ENCODE measurements at regions not wholly inside any gene's neighbourhood (a gene's known extent, or its start where the extent isn't known, plus 50 kb on each side); places are given as distances from the start of the nearest gene placed in this dataset.

DNA sequence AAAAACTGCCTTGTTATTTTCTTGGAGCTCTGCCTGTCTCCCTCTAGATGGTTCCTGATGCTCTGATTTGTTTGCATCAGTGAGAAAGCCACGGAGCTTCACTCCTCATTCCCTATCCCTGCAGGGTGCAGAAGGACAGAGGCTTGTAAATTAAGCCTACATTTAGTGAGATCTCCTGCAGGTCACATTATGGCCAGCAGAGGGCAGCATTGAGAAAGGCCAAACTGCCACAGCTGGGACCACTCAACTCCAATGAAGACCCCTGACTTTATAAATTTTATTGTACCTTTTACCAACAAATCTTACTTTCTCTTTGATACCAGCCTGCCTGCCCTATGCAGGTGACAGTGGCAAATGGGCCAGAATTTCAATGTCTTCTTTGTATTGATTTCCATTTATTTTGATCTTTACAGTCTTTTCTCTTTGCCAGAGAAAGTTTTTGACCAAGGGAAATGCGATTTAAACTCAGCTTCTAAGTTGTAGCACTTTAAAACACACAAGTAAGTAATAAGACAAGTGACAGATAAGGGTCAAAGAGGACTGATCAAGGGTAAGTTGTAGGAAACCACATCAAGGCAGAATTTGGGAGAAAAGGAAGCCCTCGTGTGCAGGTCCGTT, 1029.1 kb upstream of the KLHL29 start:
- H3K4me3 ChIP-seq, result no peak overlapping the region
- H3K36me3 ChIP-seq, result no peaks in the 10 kb centered on the region
- H3K4me2 ChIP-seq, result peak overlapping the region in 1 of 11 experiments; percentile 8; a peak in 1 of 22 replicates
- H3K27ac ChIP-seq, result no peak overlapping the region
- no peaks in the 10 kb centered on the region for H3K9me3 ChIP-seq (replicated peaks in 1 of 11)
- no peak for TF ChIP-seq Cebpa-rat (IDR thresholded peaks at IDR 0.05)
- no peaks in the 10 kb centered on the region for H3K27me3 ChIP-seq
- no peaks in the 10 kb centered on the region for H4K20me1 ChIP-seq
- peaks cover 0 to 6% (median 0%) of the 10 kb centered on the region in 10 experiments; a peak in 1 of 20 replicates for H3K4me1 ChIP-seq
- H3K9ac ChIP-seq, result no peak overlapping the region

DNA sequence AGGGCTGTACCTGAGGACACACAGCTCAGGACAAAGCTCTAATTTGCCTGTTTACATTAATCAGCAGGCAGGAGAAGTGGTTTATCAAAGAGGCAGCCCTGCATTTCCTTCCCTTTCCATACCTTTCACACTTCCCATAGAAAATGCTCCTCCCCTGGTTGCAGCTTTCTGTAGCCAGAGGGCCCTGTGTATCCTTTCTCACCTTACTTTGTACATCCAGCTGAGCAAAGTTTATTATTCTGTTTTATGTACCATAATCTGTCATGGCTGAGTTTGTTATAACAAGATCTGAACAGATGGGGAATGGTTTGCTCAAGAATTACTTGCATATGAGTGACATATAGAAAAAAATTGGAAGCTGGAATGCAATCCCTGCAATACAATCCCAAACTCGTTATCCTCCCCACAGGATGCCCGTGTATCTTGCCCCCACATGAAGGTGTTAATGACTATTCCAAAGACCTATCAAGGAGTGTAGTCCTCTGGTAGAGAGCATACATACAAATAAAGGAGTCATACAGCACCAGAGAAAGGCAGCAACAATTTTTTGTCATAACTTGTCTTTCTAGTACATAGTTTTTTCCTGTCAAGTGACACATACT, 1025.8 kb upstream of the KLHL29 start:
- no peak for TF ChIP-seq Cebpa-rat (IDR thresholded peaks at IDR 0.05)
- H3K4me1 ChIP-seq, result peaks cover 0 to 6% (median 0%) of the 10 kb centered on the region in 10 experiments; a peak in 1 of 20 replicates
- H3K36me3 ChIP-seq, result no peaks in the 10 kb centered on the region
- no peaks in the 10 kb centered on the region for H3K27me3 ChIP-seq
- no peaks in the 10 kb centered on the region for H4K20me1 ChIP-seq
- no peaks in the 10 kb centered on the region for H3K9me3 ChIP-seq (replicated peaks in 1 of 11)
- H3K27ac ChIP-seq, result no peak overlapping the region
- H3K4me2 ChIP-seq, result no peak overlapping the region
- H3K4me3 ChIP-seq, result no peak overlapping the region
- no peak overlapping the region for H3K9ac ChIP-seq

GRCh38 chr2:22360735-22361374, 1024.1 kb upstream of the KLHL29 start:
- no peaks in the 10 kb centered on the region for H3K36me3 ChIP-seq
- H3K4me3 ChIP-seq, result no peak overlapping the region
- H3K4me2 ChIP-seq, result no peak overlapping the region
- no peaks in the 10 kb centered on the region for H3K27me3 ChIP-seq
- H3K27ac ChIP-seq, result no peak overlapping the region
- no peak for TF ChIP-seq Cebpa-rat (IDR thresholded peaks at IDR 0.05)
- H3K9ac ChIP-seq, result no peak overlapping the region
- H4K20me1 ChIP-seq, result no peaks in the 10 kb centered on the region
- H3K9me3 ChIP-seq (replicated peaks in 1 of 11), result no peaks in the 10 kb centered on the region
- peaks cover 0 to 6% (median 0%) of the 10 kb centered on the region in 10 experiments; a peak in 1 of 20 replicates for H3K4me1 ChIP-seq

- Histone ChIP-seq H3K4me2 (no peak overlapping the region), H3K36me3 (no peaks in the 10 kb centered on the region), H3K27ac (no peak overlapping the region), H3K27me3 (no peaks in the 10 kb centered on the region), H3K9me3 (replicated peaks in 1 of 11) (no peaks in the 10 kb centered on the region), H4K20me1 (no peaks in the 10 kb centered on the region), H3K4me1 (no peaks in the 10 kb centered on the region), H3K4me3 (no peak overlapping the region), H3K9ac (no peak overlapping the region)
- TF ChIP-seq Cebpa-rat (IDR thresholded peaks at IDR 0.05), result no peak
These were observed 1023.4 kb upstream of the KLHL29 start for GRCh38 chr2:22361571-22361970.

DNA sequence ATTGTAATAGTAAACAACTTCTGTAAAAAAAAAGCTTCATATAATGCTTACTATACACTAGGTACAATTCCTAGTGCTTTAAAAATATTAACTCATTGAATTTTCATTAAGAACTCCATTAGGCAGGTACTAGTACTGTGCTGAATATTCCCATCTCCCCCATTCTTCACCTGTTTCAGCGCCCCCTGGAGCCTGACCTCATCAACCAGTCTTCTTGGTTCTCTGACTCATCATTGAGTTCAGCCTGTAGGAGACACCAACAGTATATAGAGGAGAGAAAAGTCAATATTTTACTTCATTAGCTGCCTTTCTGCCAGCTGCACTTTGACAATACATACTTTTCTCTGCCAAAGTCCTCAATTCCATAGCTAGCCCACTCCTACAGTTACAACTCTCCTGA, 1009.9 kb upstream of the KLHL29 start:
- Histone ChIP-seq H3K27me3 (no peaks in the 10 kb centered on the region), H3K9ac (no peak overlapping the region)

GRCh38 chr2:22377268-22377667, 1007.7 kb upstream of the KLHL29 start:
- Histone ChIP-seq H3K4me1 (no peaks in the 10 kb centered on the region), H3K27ac (no peak overlapping the region), H3K27me3 (no peaks in the 10 kb centered on the region), H3K4me2 (no peak overlapping the region), H3K9ac (no peak overlapping the region), H3K4me3 (no peak overlapping the region), H3K9me3 (replicated peaks in 1 of 11) (no peaks in the 10 kb centered on the region), H3K36me3 (no peaks in the 10 kb centered on the region), H4K20me1 (no peaks in the 10 kb centered on the region)
- no peak for TF ChIP-seq Cebpa-rat (IDR thresholded peaks at IDR 0.05)

More for the DNA sequence above, 1009.9 kb upstream of the KLHL29 start:
- Histone ChIP-seq H3K4me2 (no peak overlapping the region), H3K36me3 (no peaks in the 10 kb centered on the region), H4K20me1 (no peaks in the 10 kb centered on the region), H3K9me3 (replicated peaks in 1 of 11) (no peaks in the 10 kb centered on the region), H3K27ac (no peak overlapping the region), H3K4me1 (no peaks in the 10 kb centered on the region), H3K4me3 (no peak overlapping the region)
- TF ChIP-seq Cebpa-rat (IDR thresholded peaks at IDR 0.05), result no peak

- Histone ChIP-seq H3K9me3 (replicated peaks in 1 of 11) (no peaks in the 10 kb centered on the region), H3K4me2 (no peak overlapping the region), H3K27me3 (no peaks in the 10 kb centered on the region), H3K9ac (no peak overlapping the region), H3K4me1 (no peaks in the 10 kb centered on the region), H3K36me3 (no peaks in the 10 kb centered on the region), H4K20me1 (no peaks in the 10 kb centered on the region), H3K4me3 (no peak overlapping the region), H3K27ac (no peak overlapping the region)
- no peak for TF ChIP-seq Cebpa-rat (IDR thresholded peaks at IDR 0.05)
These were observed 1002.4 kb upstream of the KLHL29 start for GRCh38 chr2:22382479-22383169.

DNA sequence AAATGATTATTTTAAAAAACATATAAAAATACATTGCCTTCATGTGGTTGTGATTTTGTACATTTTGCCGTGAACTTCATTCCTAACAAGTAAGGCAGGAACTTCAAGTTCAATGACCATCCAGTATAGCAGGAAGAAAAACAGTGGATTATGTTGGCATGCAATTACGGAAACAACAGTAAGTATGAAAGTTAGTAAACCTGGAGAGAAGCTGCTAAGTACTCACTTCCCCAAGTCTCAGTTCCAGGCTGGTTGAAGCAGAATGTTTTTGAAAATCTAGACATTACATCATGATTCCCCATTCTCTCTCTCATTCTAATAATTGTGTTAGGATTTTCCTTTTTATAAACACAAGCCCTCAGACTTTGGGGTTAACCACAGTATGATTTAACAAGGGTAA, 987.1 kb upstream of the KLHL29 start:
- Histone ChIP-seq H4K20me1 (no peaks in the 10 kb centered on the region), H3K27me3 (no peaks in the 10 kb centered on the region), H3K27ac (no peak overlapping the region), H3K9me3 (replicated peaks in 1 of 11) (no peaks in the 10 kb centered on the region), H3K4me1 (no peaks in the 10 kb centered on the region), H3K36me3 (no peaks in the 10 kb centered on the region), H3K4me3 (no peak overlapping the region), H3K9ac (no peak overlapping the region), H3K4me2 (no peak overlapping the region)
- no peak for TF ChIP-seq Cebpa-rat (IDR thresholded peaks at IDR 0.05)

GRCh38 chr2:22403748-22404147, 981.2 kb upstream of the KLHL29 start:
- Histone ChIP-seq H3K4me2 (no peak overlapping the region), H3K4me3 (no peak overlapping the region), H3K27ac (no peak overlapping the region), H3K9me3 (replicated peaks in 1 of 11) (no peaks in the 10 kb centered on the region), H3K36me3 (no peaks in the 10 kb centered on the region), H3K4me1 (peaks cover 26 to 35% (median 33%) of the 10 kb centered on the region in 10 experiments), H3K9ac (no peak overlapping the region), H4K20me1 (no peaks in the 10 kb centered on the region), H3K27me3 (no peaks in the 10 kb centered on the region)
- TF ChIP-seq Cebpa-rat (IDR thresholded peaks at IDR 0.05), result no peak
